Tibial nerve (tissue), 4 donors: ENCODE measurements at regions not wholly inside any gene's neighbourhood (a gene's known extent, or its start where the extent isn't known, plus 50 kb on each side); places are given as distances from the start of the nearest gene placed in this dataset.

Experiments
- CTCF ChIP-seq, 5 experiments: fragments of 200-600 bp in 3 of 5; fragments of 450-650 bp in 2 of 5; sonication (generic) in 3 of 5; IDR thresholded peaks; one replicate each; pipeline ENCODE4 v1.5.1; 2016 to 2019; ENCODE audit warnings: antibody characterized with exemption in 5 of 5, mild to moderate bottlenecking in 3 of 5, moderate library complexity in 2 of 5
- EP300 ChIP-seq, 2 donors: sonication (generic); formaldehyde crosslinking; IDR thresholded peaks; one replicate each; pipeline ENCODE4 v1.6.1; 2017; ENCODE audit warnings: antibody characterized with exemption in 2 of 2, mild to moderate bottlenecking in 1 of 2

- no peak for TF ChIP-seq CTCF (IDR thresholded peaks at IDR 0.05)
- no peak for TF ChIP-seq EP300 (IDR thresholded peaks at IDR 0.05)
These were observed 163.6 kb upstream of the PALMD start for GRCh38 chr1:99482286-99482685.
